ENCODE measurements at regions not wholly inside any gene's neighbourhood (a gene's known extent, or its start where the extent isn't known, plus 50 kb on each side); places are given as distances from the start of the nearest gene placed in this dataset.

- Mint-ChIP-seq H3K27me3 (ENCODE audit: low read depth) (peaks cover 3% of the 10 kb centered on the region), H3K9me3 (no peaks in the 10 kb centered on the region), H3K4me3 (ENCODE audit: low read depth) (no peak overlapping the region), H3K27ac (no peak overlapping the region), H3K36me3 (ENCODE audit: low read depth) (no peaks in the 10 kb centered on the region), H3K4me1 (ENCODE audit: low read depth) (no peaks in the 10 kb centered on the region)
- intact Hi-C loops (cut with micrococcal nuclease) = no loop called here
- no peak for DNase-seq (ENCODE audit: low spot score)
Observed at GRCh38 chr7:25424113-25424512, 195.8 kb upstream of the NPVF start.

GRCh38 chr7:25424855-25425254 lies 196.6 kb upstream of the NPVF start:
- intact Hi-C loops (cut with micrococcal nuclease) = no loop called here
- Mint-ChIP-seq H3K4me1 (ENCODE audit: low read depth) (no peaks in the 10 kb centered on the region), H3K9me3 (no peaks in the 10 kb centered on the region), H3K27ac (no peak overlapping the region), H3K27me3 (ENCODE audit: low read depth) (peaks cover 3% of the 10 kb centered on the region), H3K4me3 (ENCODE audit: low read depth) (no peak overlapping the region), H3K36me3 (ENCODE audit: low read depth) (no peaks in the 10 kb centered on the region)
- DNase-seq (ENCODE audit: low spot score) = no peak

GRCh38 chr7:25427721-25428120 lies 199.4 kb upstream of the NPVF start:
- DNase-seq (ENCODE audit: low spot score) = no peak
- intact Hi-C loops (cut with micrococcal nuclease) = no loop called here
- no peaks in the 10 kb centered on the region for H3K4me1 Mint-ChIP-seq (ENCODE audit: low read depth)
- no peak overlapping the region for H3K4me3 Mint-ChIP-seq (ENCODE audit: low read depth)
- peaks cover 3% of the 10 kb centered on the region for H3K27me3 Mint-ChIP-seq (ENCODE audit: low read depth)
- no peak overlapping the region for H3K27ac Mint-ChIP-seq
- H3K36me3 Mint-ChIP-seq (ENCODE audit: low read depth) = no peaks in the 10 kb centered on the region
- no peaks in the 10 kb centered on the region for H3K9me3 Mint-ChIP-seq

- no peaks in the 10 kb centered on the region for H3K9me3 Mint-ChIP-seq
- H3K36me3 Mint-ChIP-seq (ENCODE audit: low read depth) = no peaks in the 10 kb centered on the region
- peaks cover 7% of the 10 kb centered on the region for H3K27me3 Mint-ChIP-seq (ENCODE audit: low read depth)
- intact Hi-C loops (cut with micrococcal nuclease) = no loop called here
- H3K4me3 Mint-ChIP-seq (ENCODE audit: low read depth) = no peak overlapping the region
- no peak for DNase-seq (ENCODE audit: low spot score)
- H3K27ac Mint-ChIP-seq = no peak overlapping the region
- H3K4me1 Mint-ChIP-seq (ENCODE audit: low read depth) = no peaks in the 10 kb centered on the region
Observed at GRCh38 chr7:25429731-25430130, 201.4 kb upstream of the NPVF start.

GRCh38 chr7:25430200-25430931 lies 202.1 kb upstream of the NPVF start:
- no peak overlapping the region for H3K4me3 Mint-ChIP-seq (ENCODE audit: low read depth)
- H3K27me3 Mint-ChIP-seq (ENCODE audit: low read depth) = peaks cover 8% of the 10 kb centered on the region

GRCh38 chr7:25431956-25432450 lies 203.7 kb upstream of the NPVF start:
- DNase-seq (ENCODE audit: low spot score) = no peak
- H3K4me3 Mint-ChIP-seq (ENCODE audit: low read depth) = no peak overlapping the region
- H3K27ac Mint-ChIP-seq = no peak overlapping the region
- no peaks in the 10 kb centered on the region for H3K36me3 Mint-ChIP-seq (ENCODE audit: low read depth)
- H3K27me3 Mint-ChIP-seq (ENCODE audit: low read depth) = peaks cover 5% of the 10 kb centered on the region
- no peaks in the 10 kb centered on the region for H3K9me3 Mint-ChIP-seq
- no peaks in the 10 kb centered on the region for H3K4me1 Mint-ChIP-seq (ENCODE audit: low read depth)
- intact Hi-C loops (cut with micrococcal nuclease) = no loop called here

More at GRCh38 chr7:25430200-25430931, 202.1 kb upstream of the NPVF start:
- no peaks in the 10 kb centered on the region for H3K4me1 Mint-ChIP-seq (ENCODE audit: low read depth)
- no peak for DNase-seq (ENCODE audit: low spot score)
- no peak overlapping the region for H3K27ac Mint-ChIP-seq
- no peaks in the 10 kb centered on the region for H3K36me3 Mint-ChIP-seq (ENCODE audit: low read depth)
- no peaks in the 10 kb centered on the region for H3K9me3 Mint-ChIP-seq
- intact Hi-C loops (cut with micrococcal nuclease) = no loop called here

- Mint-ChIP-seq H3K27ac (no peak overlapping the region), H3K36me3 (ENCODE audit: low read depth) (no peaks in the 10 kb centered on the region), H3K4me1 (ENCODE audit: low read depth) (no peaks in the 10 kb centered on the region), H3K27me3 (ENCODE audit: low read depth) (peaks cover 5% of the 10 kb centered on the region), H3K4me3 (ENCODE audit: low read depth) (no peak overlapping the region), H3K9me3 (no peaks in the 10 kb centered on the region)
- no peak for DNase-seq (ENCODE audit: low spot score)
- intact Hi-C loops (cut with micrococcal nuclease) = no loop called here
Observed at GRCh38 chr7:25432807-25433206, 204.5 kb upstream of the NPVF start.

- no peak for DNase-seq (ENCODE audit: low spot score)
- Mint-ChIP-seq H3K4me1 (ENCODE audit: low read depth) (no peaks in the 10 kb centered on the region), H3K27ac (no peak overlapping the region), H3K9me3 (peaks cover 25% of the 10 kb centered on the region), H3K4me3 (ENCODE audit: low read depth) (no peak overlapping the region), H3K36me3 (ENCODE audit: low read depth) (no peaks in the 10 kb centered on the region), H3K27me3 (ENCODE audit: low read depth) (peaks cover 6% of the 10 kb centered on the region)
- intact Hi-C loops (cut with micrococcal nuclease) = no loop called here
Observed at GRCh38 chr7:25436413-25436812, 208.1 kb upstream of the NPVF start.

- intact Hi-C loops (cut with micrococcal nuclease) = no loop called here
- no peaks in the 10 kb centered on the region for H3K36me3 Mint-ChIP-seq (ENCODE audit: low read depth)
- peaks cover 6% of the 10 kb centered on the region for H3K27me3 Mint-ChIP-seq (ENCODE audit: low read depth)
- no peak overlapping the region for H3K27ac Mint-ChIP-seq
- H3K9me3 Mint-ChIP-seq = peaks cover 33% of the 10 kb centered on the region
- no peak for DNase-seq (ENCODE audit: low spot score)
- no peaks in the 10 kb centered on the region for H3K4me1 Mint-ChIP-seq (ENCODE audit: low read depth)
- H3K4me3 Mint-ChIP-seq (ENCODE audit: low read depth) = no peak overlapping the region
Observed at GRCh38 chr7:25437308-25437707, 209.0 kb upstream of the NPVF start.

- peaks cover 36% of the 10 kb centered on the region for H3K9me3 Mint-ChIP-seq
- peaks cover 1% of the 10 kb centered on the region for H3K27me3 Mint-ChIP-seq (ENCODE audit: low read depth)
- no peak overlapping the region for H3K27ac Mint-ChIP-seq
- intact Hi-C loops (cut with micrococcal nuclease) = no loop called here
- no peaks in the 10 kb centered on the region for H3K36me3 Mint-ChIP-seq (ENCODE audit: low read depth)
- no peak for DNase-seq (ENCODE audit: low spot score)
- H3K4me3 Mint-ChIP-seq (ENCODE audit: low read depth) = no peak overlapping the region
- no peaks in the 10 kb centered on the region for H3K4me1 Mint-ChIP-seq (ENCODE audit: low read depth)
Observed at GRCh38 chr7:25444991-25445390, 216.7 kb upstream of the NPVF start.

GRCh38 chr7:25448301-25448700 lies 220.0 kb upstream of the NPVF start:
- H3K9me3 Mint-ChIP-seq = peaks cover 5% of the 10 kb centered on the region
- no peak overlapping the region for H3K27ac Mint-ChIP-seq
- DNase-seq (ENCODE audit: low spot score) = no peak
- H3K4me3 Mint-ChIP-seq (ENCODE audit: low read depth) = no peak overlapping the region
- intact Hi-C loops (cut with micrococcal nuclease) = no loop called here
- no peaks in the 10 kb centered on the region for H3K27me3 Mint-ChIP-seq (ENCODE audit: low read depth)
- H3K4me1 Mint-ChIP-seq (ENCODE audit: low read depth) = no peaks in the 10 kb centered on the region
- no peaks in the 10 kb centered on the region for H3K36me3 Mint-ChIP-seq (ENCODE audit: low read depth)

GRCh38 chr7:25454020-25454419 lies 225.7 kb upstream of the NPVF start:
- intact Hi-C loops (cut with micrococcal nuclease) = no loop called here
- no peaks in the 10 kb centered on the region for H3K4me1 Mint-ChIP-seq (ENCODE audit: low read depth)
- H3K27ac Mint-ChIP-seq = no peak overlapping the region
- H3K36me3 Mint-ChIP-seq (ENCODE audit: low read depth) = no peaks in the 10 kb centered on the region
- H3K9me3 Mint-ChIP-seq = no peaks in the 10 kb centered on the region
- H3K27me3 Mint-ChIP-seq (ENCODE audit: low read depth) = no peaks in the 10 kb centered on the region
- H3K4me3 Mint-ChIP-seq (ENCODE audit: low read depth) = no peak overlapping the region
- DNase-seq (ENCODE audit: low spot score) = no peak

GRCh38 chr7:25454562-25455041 lies 226.3 kb upstream of the NPVF start:
- H3K4me3 Mint-ChIP-seq (ENCODE audit: low read depth) = no peak overlapping the region
- DNase-seq (ENCODE audit: low spot score) = no peak
- H3K36me3 Mint-ChIP-seq (ENCODE audit: low read depth) = no peaks in the 10 kb centered on the region
- H3K27ac Mint-ChIP-seq = no peak overlapping the region
- H3K27me3 Mint-ChIP-seq (ENCODE audit: low read depth) = no peaks in the 10 kb centered on the region
- no peaks in the 10 kb centered on the region for H3K9me3 Mint-ChIP-seq
- no peaks in the 10 kb centered on the region for H3K4me1 Mint-ChIP-seq (ENCODE audit: low read depth)
- intact Hi-C loops (cut with micrococcal nuclease) = no loop called here

Measured in activated T-helper 2 cell treated with anti-CD3 and anti-CD28 coated beads, Interferon-gamma antibody, Interleukin-2, Interleukin-4, amounts not matched to agents 10 μg/mL and 5 μg/mL and 100 μg/mL, durations not matched to agents 14 hours and 24 hours and 36 hours (primary cell).